Activated naive CD4-positive, alpha-beta T cell treated with anti-CD3 and anti-CD28 coated beads for 36 hours (primary cell): ENCODE measurements at regions not wholly inside any gene's neighbourhood (a gene's known extent, or its start where the extent isn't known, plus 50 kb on each side); places are given as distances from the start of the nearest gene placed in this dataset.

ENCODE experiments used
- CTCF ChIA-PET: fragments of 350-600 bp; sonication (Branson Sonifier 250); formaldehyde crosslinking; loops from one replicate; lab custom pipeline; 2021; ENCODE audit warnings: antibody characterized with exemption; lab: Charles Lee
- DNase-seq: peaks from one replicate; pipeline ENCODE4 v3.0.0-alpha.2; 2020
- H3K27ac Mint-ChIP-seq: one replicate; pipeline ENCODE4 v1.8.0; 2021; ENCODE audit warnings: mild to moderate bottlenecking, mixed read lengths
- H3K27me3 Mint-ChIP-seq: one replicate; pipeline ENCODE4 v1.8.0; 2021; ENCODE audit warnings: low read depth, mixed read lengths
- H3K36me3 Mint-ChIP-seq: one replicate; pipeline ENCODE4 v1.8.0; 2021; ENCODE audit warnings: low read depth, mixed read lengths
- H3K4me1 Mint-ChIP-seq: one replicate; pipeline ENCODE4 v1.8.0; 2021; ENCODE audit warnings: low read depth, mixed read lengths
- H3K4me3 Mint-ChIP-seq: one replicate; pipeline ENCODE4 v1.8.0; 2021; ENCODE audit warnings: mild to moderate bottlenecking, moderate library complexity, mixed read lengths
- H3K9me3 Mint-ChIP-seq: one replicate; pipeline ENCODE4 v1.8.0; 2021; ENCODE audit warnings: mixed read lengths
- intact Hi-C: fragments of 100-400 bp; cut with micrococcal nuclease; formaldehyde crosslinking; loops from one replicate; pipeline ENCODE4 v1.15.1; 2023

GRCh38 chr2:236974148-236974547 lies 111.5 kb upstream of the COPS8 start:
- no peak for DNase-seq
- CTCF ChIA-PET: no interaction called here
- H3K4me3 Mint-ChIP-seq: no peak overlapping the region

GRCh38 chr2:236974752-236975151 lies 110.9 kb upstream of the COPS8 start:
- Mint-ChIP-seq H3K4me1 (peaks cover 17% of the 10 kb centered on the region), H3K4me3 (no peak overlapping the region), H3K27ac (no peak overlapping the region), H3K36me3 (no peaks in the 10 kb centered on the region), H3K27me3 (no peaks in the 10 kb centered on the region), H3K9me3 (no peaks in the 10 kb centered on the region)
- DNase-seq: no peak
- intact Hi-C loops: no loop called here
- CTCF ChIA-PET: no interaction called here

More at GRCh38 chr2:236974148-236974547, 111.5 kb upstream of the COPS8 start:
- intact Hi-C loops: no loop called here
- Mint-ChIP-seq H3K27ac (no peak overlapping the region), H3K27me3 (no peaks in the 10 kb centered on the region), H3K4me1 (peaks cover 23% of the 10 kb centered on the region), H3K36me3 (no peaks in the 10 kb centered on the region), H3K9me3 (no peaks in the 10 kb centered on the region)

- Mint-ChIP-seq H3K36me3 (no peaks in the 10 kb centered on the region), H3K27me3 (no peaks in the 10 kb centered on the region), H3K9me3 (no peaks in the 10 kb centered on the region), H3K27ac (no peak overlapping the region), H3K4me1 (peaks cover 10% of the 10 kb centered on the region), H3K4me3 (no peak overlapping the region)
- DNase-seq: no peak
- CTCF ChIA-PET: no interaction called here
- intact Hi-C loops: no loop called here
Observed at GRCh38 chr2:236975766-236976165, 109.9 kb upstream of the COPS8 start.

- H3K9me3 Mint-ChIP-seq: no peaks in the 10 kb centered on the region
- no peak overlapping the region for H3K4me3 Mint-ChIP-seq
- no peak overlapping the region for H3K27ac Mint-ChIP-seq
- no peaks in the 10 kb centered on the region for H3K36me3 Mint-ChIP-seq
- H3K4me1 Mint-ChIP-seq: peaks cover 4% of the 10 kb centered on the region
- DNase-seq: no peak
- intact Hi-C loops: no loop called here
- CTCF ChIA-PET: interaction anchor here (0.8 kb wide), 1 partner anchor 57 kb away, joined by 3 read pairs; no protein-coding TSS in a partner anchor
- no peaks in the 10 kb centered on the region for H3K27me3 Mint-ChIP-seq
Observed at GRCh38 chr2:236976266-236977062, 109.2 kb upstream of the COPS8 start.

GRCh38 chr2:236977063-236977851 lies 108.4 kb upstream of the COPS8 start:
- Mint-ChIP-seq H3K27ac (no peak overlapping the region), H3K4me3 (no peak overlapping the region), H3K4me1 (peaks cover 4% of the 10 kb centered on the region), H3K36me3 (no peaks in the 10 kb centered on the region), H3K9me3 (no peaks in the 10 kb centered on the region), H3K27me3 (no peaks in the 10 kb centered on the region)
- CTCF ChIA-PET: interaction anchor here (0.7 to 0.8 kb wide), 2 partner anchors 50 to 58 kb away, joined by 3 read pairs; no protein-coding TSS in a partner anchor
- intact Hi-C loops: no loop called here
- no peak for DNase-seq

DNA sequence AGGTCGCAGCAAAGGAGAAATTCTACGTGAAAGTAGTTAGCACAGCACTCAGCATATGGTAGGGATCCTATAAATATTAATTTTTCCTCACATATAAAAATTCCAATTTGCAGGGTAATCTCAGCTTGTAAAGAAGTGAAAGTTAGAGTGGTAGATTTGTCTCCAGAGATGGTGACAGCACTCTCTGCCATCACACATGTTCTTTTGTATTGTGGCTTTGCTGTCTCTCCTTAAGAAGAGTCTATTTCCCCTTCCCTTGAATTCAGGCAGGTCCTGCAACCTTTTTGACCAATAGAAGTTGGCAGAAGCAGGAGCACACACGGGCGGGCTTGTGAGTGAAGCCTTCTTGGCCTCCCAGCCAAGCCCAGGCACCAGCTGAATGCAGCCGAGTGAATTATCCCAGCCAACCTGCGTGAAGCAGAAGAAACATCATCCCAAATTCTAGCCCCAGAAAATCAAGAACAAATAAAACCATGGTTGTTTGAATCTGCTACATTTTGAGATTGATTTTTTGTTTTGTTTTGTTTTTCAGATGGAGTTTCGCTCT lies 107.8 kb upstream of the COPS8 start:
- intact Hi-C loops: no loop called here
- Mint-ChIP-seq H3K27me3 (no peaks in the 10 kb centered on the region), H3K36me3 (no peaks in the 10 kb centered on the region), H3K4me3 (no peak overlapping the region), H3K9me3 (peaks cover 4% of the 10 kb centered on the region), H3K4me1 (peaks cover under 1% of the 10 kb centered on the region), H3K27ac (no peak overlapping the region)
- no peak for DNase-seq
- CTCF ChIA-PET: interaction anchor here (0.7 kb wide), 1 partner anchor 50 kb away, joined by 3 read pairs; no protein-coding TSS in a partner anchor

GRCh38 chr2:236979664-236980063 lies 106.0 kb upstream of the COPS8 start:
- intact Hi-C loops: no loop called here
- Mint-ChIP-seq H3K36me3 (no peaks in the 10 kb centered on the region), H3K4me3 (no peak overlapping the region), H3K27me3 (no peaks in the 10 kb centered on the region), H3K27ac (no peak overlapping the region), H3K4me1 (no peaks in the 10 kb centered on the region), H3K9me3 (peaks cover 7% of the 10 kb centered on the region)
- DNase-seq: no peak
- CTCF ChIA-PET: interaction anchor here (0.6 kb wide), 2 partner anchors 28 to 29 kb away, joined by 3 read pairs; no protein-coding TSS in a partner anchor

GRCh38 chr2:236980961-236981360 lies 104.7 kb upstream of the COPS8 start:
- Mint-ChIP-seq H3K36me3 (peaks cover 2% of the 10 kb centered on the region), H3K27ac (no peak overlapping the region), H3K9me3 (peaks cover 7% of the 10 kb centered on the region), H3K4me3 (no peak overlapping the region), H3K27me3 (no peaks in the 10 kb centered on the region), H3K4me1 (no peaks in the 10 kb centered on the region)
- CTCF ChIA-PET: no interaction called here
- intact Hi-C loops: no loop called here
- DNase-seq: no peak

DNA sequence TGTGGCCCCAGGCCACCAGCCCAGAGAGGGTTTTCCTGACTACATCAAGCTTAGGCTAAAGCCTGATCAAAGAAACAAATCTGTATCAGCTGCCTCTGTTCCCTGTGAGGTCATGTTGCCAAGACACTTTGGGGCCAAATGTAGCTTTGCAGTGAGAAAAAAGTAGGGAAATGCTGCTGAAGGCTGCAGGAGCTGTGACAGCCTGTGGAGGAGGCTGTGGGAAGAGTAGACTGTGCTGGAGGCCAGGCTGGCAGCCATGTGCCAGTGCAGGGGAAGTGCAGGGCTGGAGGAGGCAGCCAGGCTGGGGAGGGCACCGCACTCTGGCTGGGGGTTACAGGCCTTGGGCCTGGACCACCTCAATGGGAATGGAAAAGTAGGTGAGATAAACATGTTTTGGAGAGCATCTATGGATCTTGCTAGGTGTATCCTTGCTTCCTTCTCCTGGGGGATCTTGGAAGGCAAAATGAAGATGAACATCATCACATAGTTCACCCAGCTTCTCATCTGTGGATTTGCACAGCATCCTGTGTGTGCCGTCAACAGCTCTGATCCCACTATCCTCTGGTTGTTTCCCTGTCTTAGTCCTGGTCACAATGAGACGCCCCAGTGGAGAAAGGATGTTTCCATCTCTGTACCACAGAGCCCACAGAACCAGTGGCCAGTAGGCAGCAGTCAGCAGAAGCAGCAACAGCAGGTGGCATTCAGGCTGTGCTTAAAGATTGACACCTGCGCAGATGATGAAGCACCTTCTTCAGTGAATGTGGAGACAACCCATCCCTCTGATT lies 103.8 kb upstream of the COPS8 start:
- H3K27me3 Mint-ChIP-seq: no peaks in the 10 kb centered on the region
- peaks cover 7% of the 10 kb centered on the region for H3K9me3 Mint-ChIP-seq
- intact Hi-C loops: no loop called here
- no peaks in the 10 kb centered on the region for H3K4me1 Mint-ChIP-seq
- peaks cover 2% of the 10 kb centered on the region for H3K36me3 Mint-ChIP-seq
- CTCF ChIA-PET: no interaction called here
- H3K4me3 Mint-ChIP-seq: no peak overlapping the region
- no peak overlapping the region for H3K27ac Mint-ChIP-seq
- no peak for DNase-seq

DNA sequence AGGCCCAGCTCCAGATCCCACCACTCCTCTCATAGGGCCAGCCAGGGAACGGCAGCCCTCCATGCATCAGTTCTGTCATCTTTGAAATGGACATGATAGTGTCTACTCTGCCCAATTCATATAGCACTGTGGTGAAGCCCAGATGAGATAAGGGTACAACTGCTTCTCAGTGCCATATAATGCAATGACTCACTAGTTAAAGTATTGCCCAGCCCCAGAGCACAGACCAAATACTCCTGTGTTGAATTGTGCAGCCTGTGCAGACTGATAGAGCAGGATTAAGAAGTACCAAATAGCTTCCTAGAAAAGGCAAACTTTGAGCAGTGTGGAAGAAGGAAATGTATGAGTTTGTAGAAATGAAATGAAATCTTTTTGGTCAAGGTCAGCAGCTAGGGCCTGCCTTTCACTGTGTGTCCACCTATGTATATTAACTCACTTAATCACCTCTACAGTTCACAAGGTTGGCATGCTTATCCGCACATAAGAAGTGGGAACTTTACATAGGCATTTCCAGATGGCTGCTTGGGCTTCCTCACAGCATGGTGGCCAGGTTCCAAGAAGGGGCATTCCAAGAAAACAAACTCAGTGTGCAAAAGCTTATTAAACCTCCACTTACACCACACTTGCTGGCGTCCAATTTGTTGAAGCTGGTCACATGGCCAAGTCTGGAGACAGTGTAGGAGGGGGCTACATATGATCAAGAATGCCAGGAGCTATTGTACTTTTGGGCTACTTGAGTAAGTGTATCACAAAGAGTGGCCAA lies 102.8 kb upstream of the COPS8 start:
- CTCF ChIA-PET: no interaction called here
- peaks cover 3% of the 10 kb centered on the region for H3K27me3 Mint-ChIP-seq
- DNase-seq: no peak

GRCh38 chr2:236984046-236984445 lies 101.6 kb upstream of the COPS8 start:
- intact Hi-C loops: no loop called here
- no peak overlapping the region for H3K27ac Mint-ChIP-seq
- H3K4me1 Mint-ChIP-seq: no peaks in the 10 kb centered on the region
- no peak overlapping the region for H3K4me3 Mint-ChIP-seq
- H3K9me3 Mint-ChIP-seq: peaks cover 7% of the 10 kb centered on the region
- CTCF ChIA-PET: interaction anchor here (0.6 kb wide), 1 partner anchor 122 kb away, joined by 3 read pairs; no protein-coding TSS in a partner anchor
- no peak for DNase-seq
- H3K27me3 Mint-ChIP-seq: peaks cover 4% of the 10 kb centered on the region
- peaks cover 2% of the 10 kb centered on the region for H3K36me3 Mint-ChIP-seq

More for the DNA sequence above, 102.8 kb upstream of the COPS8 start:
- Mint-ChIP-seq H3K4me1 (no peaks in the 10 kb centered on the region), H3K27ac (no peak overlapping the region), H3K4me3 (no peak overlapping the region), H3K36me3 (peaks cover 2% of the 10 kb centered on the region), H3K9me3 (peaks cover 7% of the 10 kb centered on the region)
- intact Hi-C loops: no loop called here
